SK-N-SH (cell line): ENCODE measurements at regions not wholly inside any gene's neighbourhood (a gene's known extent, or its start where the extent isn't known, plus 50 kb on each side); places are given as distances from the start of the nearest gene placed in this dataset.

Experiments
- CTCF ChIA-PET: fragments of 300-600, 350-600 bp; formaldehyde crosslinking; extraction: SDS; loops from one replicate; lab custom pipeline; 2021; lab: Yijun Ruan, JAX
- POLR2A ChIA-PET: fragments of 350-600 bp; sonication (Branson Sonifier 250); formaldehyde crosslinking; extraction: SDS; loops from one replicate; lab custom pipeline; 2020; ENCODE audit warnings: antibody characterized with exemption, inconsistent platforms; lab: Yijun Ruan, JAX
- DNase-seq: peaks from one replicate; pipeline ENCODE4 v3.0.0; 2012
- H2AFZ ChIP-seq: fragments of 200-600 bp; sonication (generic); 2 replicates; pipeline ENCODE4 v1.8.1; 2016; ENCODE audit warnings: antibody characterized with exemption, mild to moderate bottlenecking, low read depth
- H3F3A ChIP-seq: fragments of 200-600 bp; sonication (generic); replicated peaks from 2 replicates; pipeline ENCODE3; 2016; ENCODE audit warnings: antibody characterized with exemption, mild to moderate bottlenecking; ENCODE audit not compliant: insufficient read depth
- H3K27ac ChIP-seq, 2 experiments: fragments of 200-500 bp in 1 of 2; fragments of 200-600 bp in 1 of 2; sonication (Bioruptor generic) in 1 of 2; sonication (generic), shearing (Covaris generic) in 1 of 2; 2 replicates each; pipeline versions ENCODE4 v1.5.1 to v1.6.1; 2014 to 2016; ENCODE audit warnings: low read depth in 2 of 2, inconsistent platforms in 1 of 2, low read length in 1 of 2, mild to moderate bottlenecking in 1 of 2, mixed read lengths in 1 of 2
- H3K27me3 ChIP-seq: fragments of 200-600 bp; sonication (generic), shearing (Covaris generic); 2 replicates; pipeline ENCODE4 v1.6.1; 2016; ENCODE audit warnings: mixed run types; ENCODE audit not compliant: insufficient read depth
- H3K36me3 ChIP-seq, 2 experiments: fragments of 200-500 bp in 1 of 2; fragments of 200-600 bp in 1 of 2; sonication (Bioruptor generic) in 1 of 2; sonication (generic) in 1 of 2; replicated peaks in 1 of 2; 2 replicates each; pipeline versions ENCODE3 to v1.5.1; 2014 to 2016; ENCODE audit warnings: low read length in 1 of 2, mild to moderate bottlenecking in 1 of 2; ENCODE audit not compliant: insufficient read depth in 2 of 2, control insufficient read depth in 1 of 2
- H3K4me1 ChIP-seq, 2 experiments: fragments of 200-500 bp in 1 of 2; fragments of 200-600 bp in 1 of 2; sonication (Bioruptor generic) in 1 of 2; sonication (generic), shearing (Covaris generic) in 1 of 2; 2 replicates each; pipeline versions ENCODE4 v1.5.1 to v1.6.1; 2014 to 2016; ENCODE audit warnings: low read depth in 1 of 2, low read length in 1 of 2, mixed run types in 1 of 2; ENCODE audit not compliant: insufficient read depth in 2 of 2, control insufficient read depth in 1 of 2
- H3K4me2 ChIP-seq: fragments of 200-600 bp; sonication (generic), shearing (Covaris generic); 2 replicates; pipeline ENCODE4 v1.6.1; 2017; ENCODE audit warnings: mixed run types
- H3K4me3 ChIP-seq, 2 experiments: fragments of 200-500 bp in 1 of 2; fragments of 200-600 bp in 1 of 2; sonication (Bioruptor generic) in 1 of 2; sonication (generic), shearing (Covaris generic) in 1 of 2; 2 replicates each; pipeline versions ENCODE4 v1.5.1 to v1.8.1; 2014 to 2016; ENCODE audit warnings: low read depth in 2 of 2, inconsistent platforms in 1 of 2, low read length in 1 of 2, mild to moderate bottlenecking in 1 of 2, mixed read lengths in 1 of 2, moderate library complexity in 1 of 2
- H3K79me2 ChIP-seq: fragments of 200-600 bp; sonication (generic); 2 replicates; pipeline ENCODE4 v1.8.1; 2017; ENCODE audit warnings: mild to moderate bottlenecking; ENCODE audit not compliant: insufficient read depth
- H3K9ac ChIP-seq: fragments of 200-600 bp; sonication (generic); 2 replicates; pipeline ENCODE4 v1.6.1; 2017; ENCODE audit warnings: mixed run types
- H3K9me2 ChIP-seq: fragments of 200-600 bp; sonication (generic); 2 replicates; pipeline ENCODE4 v1.6.1; 2017; ENCODE audit warnings: mixed run types
- H3K9me3 ChIP-seq: fragments of 200-600 bp; sonication (generic); 2 replicates; pipeline ENCODE4 v1.6.1; 2017; ENCODE audit warnings: mixed run types, mild to moderate bottlenecking, moderate library complexity
- H4K20me1 ChIP-seq: fragments of 200-600 bp; sonication (generic); 2 replicates; pipeline ENCODE4 v1.6.1; 2017; ENCODE audit warnings: mild to moderate bottlenecking, mixed run types; ENCODE audit not compliant: insufficient read depth
- ELF1 ChIP-seq: IDR thresholded peaks from 2 replicates; pipeline ENCODE4 v1.4.0; 2012
- EZH2phosphoT487 ChIP-seq: fragments of 200-600 bp; sonication (generic); IDR thresholded peaks from 2 replicates; pipeline ENCODE4 v1.6.1; 2017; ENCODE audit warnings: low read depth, mixed run types, mild to moderate bottlenecking, antibody characterized with exemption, moderate library complexity, borderline replicate concordance
- FOSL2 ChIP-seq: IDR thresholded peaks from 2 replicates; pipeline ENCODE4 v1.4.0; 2012; ENCODE audit warnings: low read depth, mild to moderate bottlenecking, moderate library complexity, borderline replicate concordance
- FOXM1 ChIP-seq: IDR thresholded peaks from 2 replicates; pipeline ENCODE4 v1.4.0; 2012; ENCODE audit warnings: low read depth, mild to moderate bottlenecking
- GATA2 ChIP-seq: sonication (generic); formaldehyde crosslinking; IDR thresholded peaks from 2 replicates; pipeline ENCODE4 v1.5.0; 2020; ENCODE audit warnings: mild to moderate bottlenecking, missing genetic modification reagents
- JUND ChIP-seq: IDR thresholded peaks from 2 replicates; pipeline ENCODE4 v1.4.0; 2012
- MXI1 ChIP-seq: IDR thresholded peaks from 2 replicates; pipeline ENCODE4 v1.6.1; 2012; ENCODE audit warnings: mild to moderate bottlenecking, low read depth, low read length, improper control_type of control experiment
- NFIC ChIP-seq: IDR thresholded peaks from 2 replicates; pipeline ENCODE4 v1.4.0; 2012; ENCODE audit warnings: borderline replicate concordance
- POLR2AphosphoS5 ChIP-seq: IDR thresholded peaks from 2 replicates; pipeline ENCODE4 v1.6.1; 2012; ENCODE audit warnings: low read depth, low read length
- RFX5 ChIP-seq: IDR thresholded peaks from 2 replicates; pipeline ENCODE4 v1.6.1; 2012; ENCODE audit warnings: mild to moderate bottlenecking, improper control_type of control experiment, low read length
- SIN3A ChIP-seq: IDR thresholded peaks from 2 replicates; pipeline ENCODE4 v1.6.1; 2012; ENCODE audit warnings: low read depth, mild to moderate bottlenecking, low read length, moderate library complexity, borderline replicate concordance
- SMC3 ChIP-seq: IDR thresholded peaks from 2 replicates; pipeline ENCODE4 v1.6.1; 2012; ENCODE audit warnings: low read depth, low read length, improper control_type of control experiment
- TAF1 ChIP-seq: IDR thresholded peaks from 2 replicates; pipeline ENCODE4 v1.6.1; 2012; ENCODE audit warnings: low read depth, mild to moderate bottlenecking, low read length, moderate library complexity, borderline replicate concordance
- TCF12 ChIP-seq: IDR thresholded peaks from 2 replicates; pipeline ENCODE4 v1.4.0; 2012
- TEAD4 ChIP-seq: IDR thresholded peaks from 2 replicates; pipeline ENCODE4 v1.4.0; 2012; ENCODE audit warnings: mild to moderate bottlenecking, borderline replicate concordance; ENCODE audit not compliant: insufficient read depth
- YY1 ChIP-seq: IDR thresholded peaks from 2 replicates; pipeline ENCODE4 v1.4.0; 2012; ENCODE audit warnings: low read depth, mild to moderate bottlenecking
- WGBS: methylation state at CpG from one replicate; pipeline ENCODE4 v1.1.6; 2017; ENCODE audit warnings: low lambda C conversion rate; 5-methylcytosine and 5-hydroxymethylcytosine counted together
- TF ChIP-seq, protein P1 (sequence below): IDR thresholded peaks from 2 replicates; pipeline ENCODE4 v1.4.0; 2012; ENCODE audit warnings: low read depth
- TF ChIP-seq, protein P2 (sequence below): IDR thresholded peaks from 2 replicates; pipeline ENCODE4 v1.4.0; 2012; ENCODE audit warnings: low read depth, borderline replicate concordance
- TF ChIP-seq, protein P3 (sequence below): fragments of 150-350 bp; IDR thresholded peaks from 2 replicates; pipeline ENCODE4 v1.6.1; 2016; ENCODE audit warnings: mild to moderate bottlenecking, low read depth, low read length
- TF ChIP-seq, protein P4 (sequence below): fragments of 150-350 bp; IDR thresholded peaks from 2 replicates; pipeline ENCODE4 v1.6.1; 2017; ENCODE audit warnings: antibody characterized with exemption, low read length, low read depth, borderline replicate concordance
- TF ChIP-seq, protein P5 (sequence below): IDR thresholded peaks from 2 replicates; pipeline ENCODE4; 2012

DNA sequence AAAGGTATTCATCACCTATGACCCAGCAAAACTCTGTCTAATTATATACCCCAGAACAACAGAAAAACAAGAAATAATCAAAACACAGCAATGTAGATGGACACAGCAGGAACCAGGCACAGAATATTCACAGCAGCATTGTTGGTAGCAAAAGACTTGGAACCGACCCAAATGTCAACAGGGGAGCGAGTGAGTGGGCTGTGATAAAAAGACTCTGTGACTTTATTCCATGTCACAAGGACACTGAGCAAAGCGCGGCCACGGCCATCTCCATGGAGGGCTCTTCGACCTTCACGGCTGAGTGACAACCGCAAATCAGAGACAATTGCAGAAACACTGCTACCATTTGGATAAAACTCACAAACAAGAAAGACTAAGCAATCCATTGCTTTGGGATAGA lies 1373.1 kb downstream of the TBC1D22A start:
- H3K9me3 ChIP-seq, result no peaks in the 10 kb centered on the region
- ChIA-PET POLR2A (no interaction called here), CTCF (no interaction called here)
- WGBS, result 65% methylated on average over 8 of the region's 8 CpGs
- no peaks in the 10 kb centered on the region for H4K20me1 ChIP-seq
- TF ChIP-seq, protein P1, sequence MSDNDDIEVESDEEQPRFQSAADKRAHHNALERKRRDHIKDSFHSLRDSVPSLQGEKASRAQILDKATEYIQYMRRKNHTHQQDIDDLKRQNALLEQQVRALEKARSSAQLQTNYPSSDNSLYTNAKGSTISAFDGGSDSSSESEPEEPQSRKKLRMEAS, result no peak
- TF ChIP-seq, protein P2, sequence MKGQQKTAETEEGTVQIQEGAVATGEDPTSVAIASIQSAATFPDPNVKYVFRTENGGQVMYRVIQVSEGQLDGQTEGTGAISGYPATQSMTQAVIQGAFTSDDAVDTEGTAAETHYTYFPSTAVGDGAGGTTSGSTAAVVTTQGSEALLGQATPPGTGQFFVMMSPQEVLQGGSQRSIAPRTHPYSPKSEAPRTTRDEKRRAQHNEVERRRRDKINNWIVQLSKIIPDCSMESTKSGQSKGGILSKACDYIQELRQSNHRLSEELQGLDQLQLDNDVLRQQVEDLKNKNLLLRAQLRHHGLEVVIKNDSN, result no peak
- TF ChIP-seq FOSL2, result no peak
- TF ChIP-seq JUND, result no peak
- no peak for TF ChIP-seq NFIC
- TF ChIP-seq SMC3, result no peak
- TF ChIP-seq SIN3A, result no peak
- TF ChIP-seq YY1, result no peak
- TF ChIP-seq EZH2phosphoT487, result no peak
- no peak for TF ChIP-seq FOXM1
- TF ChIP-seq, protein P3, sequence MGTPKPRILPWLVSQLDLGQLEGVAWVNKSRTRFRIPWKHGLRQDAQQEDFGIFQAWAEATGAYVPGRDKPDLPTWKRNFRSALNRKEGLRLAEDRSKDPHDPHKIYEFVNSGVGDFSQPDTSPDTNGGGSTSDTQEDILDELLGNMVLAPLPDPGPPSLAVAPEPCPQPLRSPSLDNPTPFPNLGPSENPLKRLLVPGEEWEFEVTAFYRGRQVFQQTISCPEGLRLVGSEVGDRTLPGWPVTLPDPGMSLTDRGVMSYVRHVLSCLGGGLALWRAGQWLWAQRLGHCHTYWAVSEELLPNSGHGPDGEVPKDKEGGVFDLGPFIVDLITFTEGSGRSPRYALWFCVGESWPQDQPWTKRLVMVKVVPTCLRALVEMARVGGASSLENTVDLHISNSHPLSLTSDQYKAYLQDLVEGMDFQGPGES, result no peak
- TF ChIP-seq TCF12, result no peak
- no peak for TF ChIP-seq TEAD4
- TF ChIP-seq, protein P4, sequence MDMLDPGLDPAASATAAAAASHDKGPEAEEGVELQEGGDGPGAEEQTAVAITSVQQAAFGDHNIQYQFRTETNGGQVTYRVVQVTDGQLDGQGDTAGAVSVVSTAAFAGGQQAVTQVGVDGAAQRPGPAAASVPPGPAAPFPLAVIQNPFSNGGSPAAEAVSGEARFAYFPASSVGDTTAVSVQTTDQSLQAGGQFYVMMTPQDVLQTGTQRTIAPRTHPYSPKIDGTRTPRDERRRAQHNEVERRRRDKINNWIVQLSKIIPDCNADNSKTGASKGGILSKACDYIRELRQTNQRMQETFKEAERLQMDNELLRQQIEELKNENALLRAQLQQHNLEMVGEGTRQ, result no peak
- no peak for TF ChIP-seq GATA2
- TF ChIP-seq ELF1, result no peak
- TF ChIP-seq TAF1, result no peak
- no peak for TF ChIP-seq MXI1
- H2AFZ ChIP-seq, result no peak overlapping the region
- no peaks in the 10 kb centered on the region for H3F3A ChIP-seq
- H3K36me3 ChIP-seq, result no peaks in the 10 kb centered on the region
- H3K27me3 ChIP-seq, result no peaks in the 10 kb centered on the region
- no peak overlapping the region for H3K27ac ChIP-seq
- H3K4me1 ChIP-seq, result no peaks in the 10 kb centered on the region
- DNase-seq, result no peak
- no peak overlapping the region for H3K9ac ChIP-seq
- H3K9me2 ChIP-seq, result no peaks in the 10 kb centered on the region
- H3K4me3 ChIP-seq, result no peak overlapping the region
- H3K79me2 ChIP-seq, result no peaks in the 10 kb centered on the region
- no peak overlapping the region for H3K4me2 ChIP-seq

DNA sequence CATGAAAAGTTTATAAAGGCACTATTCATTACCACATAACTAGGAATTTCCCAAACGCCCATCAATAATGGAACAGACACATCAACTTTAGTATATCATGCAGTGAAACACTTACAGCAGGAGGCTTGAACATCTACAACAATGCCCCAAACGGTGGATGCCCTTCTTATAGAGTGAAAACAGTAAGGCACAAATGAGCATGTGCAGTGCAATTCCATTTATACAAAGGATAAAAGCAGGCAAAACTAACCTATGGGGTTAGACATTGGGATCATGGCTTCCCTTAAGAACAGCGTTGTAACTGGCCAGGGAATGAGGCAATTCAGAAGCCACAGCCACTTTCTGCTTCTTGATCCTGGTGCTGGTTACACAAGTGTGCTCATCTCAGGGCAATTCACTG lies 1363.0 kb downstream of the TBC1D22A start:
- Histone ChIP-seq H2AFZ (no peak overlapping the region), H3K4me2 (no peak overlapping the region), H4K20me1 (no peaks in the 10 kb centered on the region), H3K4me3 (no peak overlapping the region), H3K27me3 (no peaks in the 10 kb centered on the region), H3K9me2 (no peaks in the 10 kb centered on the region), H3K36me3 (no peaks in the 10 kb centered on the region), H3K9ac (no peak overlapping the region), H3K4me1 (no peaks in the 10 kb centered on the region), H3F3A (no peaks in the 10 kb centered on the region), H3K9me3 (no peaks in the 10 kb centered on the region), H3K27ac (no peak overlapping the region), H3K79me2 (no peaks in the 10 kb centered on the region)
- WGBS, result 2% methylated on average over 3 of the region's 3 CpGs
- POLR2A ChIA-PET, result no interaction called here
- CTCF ChIA-PET, result no interaction called here
- no peak for DNase-seq
- TF ChIP-seq, protein P4, result no peak
- TF ChIP-seq RFX5 (no peak), FOXM1 (no peak), POLR2AphosphoS5 (no peak), SIN3A (no peak), FOSL2 (no peak), TEAD4 (no peak), GATA2 (no peak), MXI1 (no peak)
- TF ChIP-seq, protein P5, sequence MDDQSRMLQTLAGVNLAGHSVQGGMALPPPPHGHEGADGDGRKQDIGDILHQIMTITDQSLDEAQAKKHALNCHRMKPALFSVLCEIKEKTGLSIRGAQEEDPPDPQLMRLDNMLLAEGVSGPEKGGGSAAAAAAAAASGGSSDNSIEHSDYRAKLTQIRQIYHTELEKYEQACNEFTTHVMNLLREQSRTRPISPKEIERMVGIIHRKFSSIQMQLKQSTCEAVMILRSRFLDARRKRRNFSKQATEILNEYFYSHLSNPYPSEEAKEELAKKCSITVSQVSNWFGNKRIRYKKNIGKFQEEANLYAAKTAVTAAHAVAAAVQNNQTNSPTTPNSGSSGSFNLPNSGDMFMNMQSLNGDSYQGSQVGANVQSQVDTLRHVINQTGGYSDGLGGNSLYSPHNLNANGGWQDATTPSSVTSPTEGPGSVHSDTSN, result no peak
- TF ChIP-seq, protein P3, result no peak
- TF ChIP-seq, protein P2, result no peak
